Stimulated activated CD4-positive, alpha-beta T cell treated with anti-CD3 and anti-CD28 coated beads, Interleukin-1b, Interleukin-23, amount 100 ng/mL, for 1 hour (primary cell): ENCODE measurements at regions not wholly inside any gene's neighbourhood (a gene's known extent, or its start where the extent isn't known, plus 50 kb on each side); places are given as distances from the start of the nearest gene placed in this dataset.

Source experiments
- DNase-seq, 2 donors: peaks; one replicate each; pipeline ENCODE4 v3.0.0-alpha.2; 2020; ENCODE audit warnings: low read depth in 2 of 2

GRCh38 chr13:75132701-75133695 lies 349.0 kb downstream of the TBC1D4 start:
- DNase-seq: no peak

- DNase-seq: no peak
Measured at GRCh38 chr13:75129331-75129730, 352.6 kb downstream of the TBC1D4 start.

- no peak for DNase-seq
Measured at GRCh38 chr13:75124415-75124814, 357.6 kb downstream of the TBC1D4 start.

- no peak for DNase-seq
Measured at GRCh38 chr13:75123428-75123827, 358.5 kb downstream of the TBC1D4 start.

GRCh38 chr13:75120085-75120484 lies 361.9 kb downstream of the TBC1D4 start:
- DNase-seq: no peak

GRCh38 chr13:75115171-75115570 lies 366.8 kb downstream of the TBC1D4 start:
- no peak for DNase-seq

GRCh38 chr13:75103976-75104375 lies 378.0 kb downstream of the TBC1D4 start:
- no peak for DNase-seq

GRCh38 chr13:75102001-75102716 lies 379.8 kb downstream of the TBC1D4 start:
- no peak for DNase-seq

GRCh38 chr13:75101348-75101747 lies 380.6 kb downstream of the TBC1D4 start:
- no peak for DNase-seq

- no peak for DNase-seq
Measured at GRCh38 chr13:75092143-75092542, 389.8 kb downstream of the TBC1D4 start.

- no peak for DNase-seq
Measured at GRCh38 chr13:75091718-75092117, 390.3 kb downstream of the TBC1D4 start.

- no peak for DNase-seq
Measured at GRCh38 chr13:75090872-75091615, 390.9 kb downstream of the TBC1D4 start.

- no peak for DNase-seq
Measured at GRCh38 chr13:75088915-75089314, 393.1 kb downstream of the TBC1D4 start.

- no peak for DNase-seq
Measured at GRCh38 chr13:75079226-75079625, 402.7 kb downstream of the TBC1D4 start.

GRCh38 chr13:75076476-75076875 lies 405.5 kb downstream of the TBC1D4 start:
- no peak for DNase-seq

GRCh38 chr13:75073786-75074185 lies 408.2 kb downstream of the TBC1D4 start:
- DNase-seq: no peak

- DNase-seq: no peak
Measured at GRCh38 chr13:75072891-75073290, 409.1 kb downstream of the TBC1D4 start.

- no peak for DNase-seq
Measured at GRCh38 chr13:75072368-75072767, 409.6 kb downstream of the TBC1D4 start.

GRCh38 chr13:75071796-75072195 lies 410.2 kb downstream of the TBC1D4 start:
- DNase-seq: no peak

GRCh38 chr13:75071395-75071794 lies 410.6 kb downstream of the TBC1D4 start:
- DNase-seq: no peak

- DNase-seq: no peak
Measured at GRCh38 chr13:75061909-75062308, 420.1 kb downstream of the TBC1D4 start.

GRCh38 chr13:75055296-75055695 lies 426.7 kb downstream of the TBC1D4 start:
- DNase-seq: no peak
